GM12801 (cell line): ENCODE measurements at regions not wholly inside any gene's neighbourhood (a gene's known extent, or its start where the extent isn't known, plus 50 kb on each side); places are given as distances from the start of the nearest gene placed in this dataset.

Experiments used
- TF ChIP-seq, protein P1 (sequence below): IDR thresholded peaks from one replicate; pipeline ENCODE4 v1.5.1; 2011; ENCODE audit warnings: control low read depth; ENCODE audit not compliant: insufficient read length; ENCODE audit errors: extremely low read depth

DNA sequence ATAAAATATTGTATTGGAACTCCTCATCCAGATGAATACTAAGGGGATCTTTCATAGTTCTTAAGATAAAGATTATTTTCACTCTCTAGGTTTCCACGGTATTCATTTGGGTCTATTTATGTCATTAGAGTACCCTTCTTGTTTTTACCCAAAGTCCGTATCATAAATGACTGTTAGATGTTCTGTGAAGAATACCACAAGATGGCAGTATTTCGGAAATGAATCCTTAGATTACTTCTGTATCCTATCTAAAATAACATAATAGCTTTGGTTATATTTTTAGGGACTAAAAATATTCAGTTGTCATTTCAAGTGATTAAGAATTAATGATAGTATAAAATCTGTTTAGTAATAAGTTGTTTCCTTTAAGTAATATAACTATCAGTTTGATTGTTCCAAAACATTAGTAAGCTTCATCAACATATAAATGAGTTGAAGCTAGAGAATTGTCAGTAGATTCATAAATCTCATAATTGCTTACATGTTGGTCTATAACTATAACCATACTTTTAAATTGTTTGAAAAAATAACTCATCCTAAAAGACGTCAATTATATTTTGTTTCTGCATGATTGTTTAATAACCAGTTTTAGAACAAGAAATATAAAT lies 337.5 kb upstream of the KCND2 start:
- TF ChIP-seq, protein P1, sequence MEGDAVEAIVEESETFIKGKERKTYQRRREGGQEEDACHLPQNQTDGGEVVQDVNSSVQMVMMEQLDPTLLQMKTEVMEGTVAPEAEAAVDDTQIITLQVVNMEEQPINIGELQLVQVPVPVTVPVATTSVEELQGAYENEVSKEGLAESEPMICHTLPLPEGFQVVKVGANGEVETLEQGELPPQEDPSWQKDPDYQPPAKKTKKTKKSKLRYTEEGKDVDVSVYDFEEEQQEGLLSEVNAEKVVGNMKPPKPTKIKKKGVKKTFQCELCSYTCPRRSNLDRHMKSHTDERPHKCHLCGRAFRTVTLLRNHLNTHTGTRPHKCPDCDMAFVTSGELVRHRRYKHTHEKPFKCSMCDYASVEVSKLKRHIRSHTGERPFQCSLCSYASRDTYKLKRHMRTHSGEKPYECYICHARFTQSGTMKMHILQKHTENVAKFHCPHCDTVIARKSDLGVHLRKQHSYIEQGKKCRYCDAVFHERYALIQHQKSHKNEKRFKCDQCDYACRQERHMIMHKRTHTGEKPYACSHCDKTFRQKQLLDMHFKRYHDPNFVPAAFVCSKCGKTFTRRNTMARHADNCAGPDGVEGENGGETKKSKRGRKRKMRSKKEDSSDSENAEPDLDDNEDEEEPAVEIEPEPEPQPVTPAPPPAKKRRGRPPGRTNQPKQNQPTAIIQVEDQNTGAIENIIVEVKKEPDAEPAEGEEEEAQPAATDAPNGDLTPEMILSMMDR, result no peak

GRCh38 chr7:119936836-119937235 lies 336.1 kb upstream of the KCND2 start:
- TF ChIP-seq, protein P1, result no peak

DNA sequence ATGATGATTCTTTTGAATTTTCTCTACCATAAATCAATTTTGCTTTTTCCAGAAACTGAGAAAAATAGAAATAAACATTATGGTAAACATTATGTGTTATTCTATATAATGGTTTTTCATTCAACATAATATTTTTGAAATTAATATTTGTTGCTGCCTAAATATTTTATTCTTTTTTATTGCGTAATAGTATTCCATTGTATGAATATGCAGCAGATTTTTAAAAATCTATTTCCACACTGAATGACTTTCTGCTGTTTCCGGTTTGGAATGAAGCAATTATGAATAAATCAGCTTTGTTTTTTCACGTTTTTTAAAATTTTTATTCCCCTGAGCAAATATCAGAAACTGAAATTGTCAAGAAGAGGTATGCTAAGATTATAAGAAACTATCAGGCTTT lies 335.2 kb upstream of the KCND2 start:
- TF ChIP-seq, protein P1, result no peak

DNA sequence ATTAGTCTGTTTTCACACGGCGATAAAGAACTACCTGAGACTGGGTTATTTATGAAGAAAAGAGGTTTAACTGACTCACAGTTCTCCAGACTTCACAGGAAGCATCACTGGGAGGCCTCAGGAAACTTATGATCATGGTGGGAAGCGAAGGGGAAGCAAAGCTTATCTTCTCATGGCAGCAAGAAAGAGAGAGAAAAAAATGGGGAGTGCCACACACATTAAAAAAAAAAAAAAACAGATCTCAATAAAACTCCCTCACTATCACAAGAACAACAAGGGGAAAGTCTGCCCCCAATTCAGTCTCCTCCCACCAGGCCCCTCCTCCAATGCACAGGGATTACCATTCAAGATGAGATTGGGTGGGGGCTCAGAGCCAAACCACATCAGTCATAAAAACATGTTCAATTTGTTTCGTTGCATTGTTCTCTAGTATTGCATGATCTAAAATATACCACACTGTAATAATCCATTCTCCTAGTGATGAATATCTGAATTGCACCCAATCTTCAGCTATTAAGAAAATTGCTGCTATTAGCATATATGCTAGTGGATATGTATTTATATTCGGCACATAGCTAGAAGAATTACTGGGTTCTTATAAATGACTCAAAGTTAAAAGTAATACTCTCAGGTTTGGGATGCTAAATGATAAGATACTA lies 328.9 kb upstream of the KCND2 start:
- TF ChIP-seq, protein P1, result no peak

- TF ChIP-seq, protein P1, result no peak
These were observed 328.4 kb upstream of the KCND2 start for GRCh38 chr7:119944601-119944972.

DNA sequence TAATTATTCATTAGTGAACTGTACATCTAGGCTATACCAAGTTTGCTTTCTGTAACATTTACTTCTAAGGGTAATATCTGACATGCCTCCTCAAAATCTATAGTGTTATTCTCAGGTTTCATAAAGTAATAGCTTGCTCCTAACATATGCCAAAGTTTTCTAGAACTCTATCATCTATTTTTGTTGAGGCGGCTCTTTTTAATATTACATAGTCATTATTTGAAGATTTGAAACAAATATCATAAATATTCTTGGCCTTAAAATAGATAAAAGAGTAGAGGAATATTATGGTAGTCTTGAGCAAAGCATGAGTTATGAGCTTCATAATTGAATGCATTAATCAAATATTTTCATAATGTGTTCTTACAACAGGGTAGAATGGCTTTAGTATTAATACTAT lies 327.2 kb upstream of the KCND2 start:
- TF ChIP-seq, protein P1, result no peak

DNA sequence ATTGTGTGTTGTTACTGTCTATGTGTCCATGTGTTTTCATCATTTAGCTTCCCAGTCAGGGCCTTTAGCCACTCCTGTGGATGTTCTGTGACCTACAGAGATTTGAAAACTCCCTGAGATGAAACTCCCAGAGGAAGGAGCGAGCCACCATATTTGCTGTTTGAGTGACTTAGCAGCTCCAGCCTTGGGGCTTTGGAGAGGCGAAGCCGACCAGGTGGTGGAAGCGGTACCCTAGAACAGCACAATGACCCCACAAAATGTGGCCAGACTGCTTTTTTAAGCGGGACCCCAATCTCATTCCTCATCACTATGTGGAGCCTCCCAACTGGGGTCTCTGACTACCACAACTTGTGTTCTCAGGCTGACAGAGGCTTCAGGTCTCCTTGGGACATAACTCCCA lies 323.9 kb upstream of the KCND2 start:
- TF ChIP-seq, protein P1, result no peak
